ENCODE measurements at regions not wholly inside any gene's neighbourhood (a gene's known extent, or its start where the extent isn't known, plus 50 kb on each side); places are given as distances from the start of the nearest gene placed in this dataset.
"Not testable (repeated sequence)": the region's sequence is repeated elsewhere in the genome, so short reads cannot be mapped to it uniquely, and the experiment has no call there.

GRCh38 chr10:42896735-42897134 is 114.1 kb downstream of the BMS1 start:
- H2BK12ac ChIP-seq (ENCODE audit: low read length), result no peak overlapping the region
- no peak overlapping the region for H3K23ac ChIP-seq (ENCODE audit: low read length)
- no peak overlapping the region for H2BK5ac ChIP-seq (ENCODE audit: low read depth, low read length, poor library complexity)
- no peak overlapping the region for H2BK120ac ChIP-seq (ENCODE audit: insufficient read depth, low read length, poor library complexity)
- H4K12ac ChIP-seq (ENCODE audit: low read depth, low read length), result no peak overlapping the region
- H3K4me3 ChIP-seq (ENCODE audit: low read depth, low read length), result no peak overlapping the region
- no peak overlapping the region for H3K9ac ChIP-seq (ENCODE audit: low read length)
- H4K91ac ChIP-seq (ENCODE audit: low read depth, low read length), result no peak overlapping the region
- H3K79me2 ChIP-seq (ENCODE audit: control insufficient read depth, insufficient read depth, low read length, poor library complexity), result no peaks in the 10 kb centered on the region
- H3K27me3 ChIP-seq (ENCODE audit: insufficient read depth, low read length), result no peaks in the 10 kb centered on the region
- H3K36me3 ChIP-seq (ENCODE audit: control insufficient read depth in 1 of 2, insufficient read depth in 2 of 2, low read length in 2 of 2), result no peaks in the 10 kb centered on the region
- H3K4me1 ChIP-seq (ENCODE audit: control insufficient read depth in 1 of 2, insufficient read depth in 2 of 2, low read length in 2 of 2), result no peaks in the 10 kb centered on the region
- H3K79me1 ChIP-seq (ENCODE audit: low read length), result no peaks in the 10 kb centered on the region
- no peak overlapping the region for H3K18ac ChIP-seq (ENCODE audit: low read length)
- no CpG with 5 or more reads among the region's 7 CpGs for WGBS (ENCODE audit: extremely low coverage, insufficient coverage, insufficient read length)
- no peak overlapping the region for H3K4me2 ChIP-seq (ENCODE audit: low read length)
- no peak overlapping the region for H3K27ac ChIP-seq (ENCODE audit: low read depth, low read length)
- no peak overlapping the region for H3K4ac ChIP-seq (ENCODE audit: low read depth, low read length)
- H3K14ac ChIP-seq (ENCODE audit: low read length), result no peak overlapping the region
- no peak overlapping the region for H2AK5ac ChIP-seq (ENCODE audit: low read length)
- no peak for DNase-seq
- no peak overlapping the region for H2AFZ ChIP-seq (ENCODE audit: insufficient read depth, low read length, poor library complexity)
- H4K8ac ChIP-seq (ENCODE audit: low read depth, low read length), result no peak overlapping the region
- H3K9me3 ChIP-seq (ENCODE audit: insufficient read depth, low read depth, low read length), result peaks cover 26% of the 10 kb centered on the region

GRCh38 chr10:42898037-42898960 is 115.7 kb downstream of the BMS1 start:
- Histone ChIP-seq H4K12ac (ENCODE audit: low read depth, low read length) (no peak overlapping the region), H4K91ac (ENCODE audit: low read depth, low read length) (no peak overlapping the region), H3K79me2 (ENCODE audit: control insufficient read depth, insufficient read depth, low read length, poor library complexity) (no peaks in the 10 kb centered on the region), H3K4me1 (ENCODE audit: control insufficient read depth in 1 of 2, insufficient read depth in 2 of 2, low read length in 2 of 2) (no peaks in the 10 kb centered on the region), H2BK5ac (ENCODE audit: low read depth, low read length, poor library complexity) (no peak overlapping the region), H3K36me3 (ENCODE audit: control insufficient read depth in 1 of 2, insufficient read depth in 2 of 2, low read length in 2 of 2) (no peaks in the 10 kb centered on the region), H3K4me2 (ENCODE audit: low read length) (no peak overlapping the region), H2AFZ (ENCODE audit: insufficient read depth, low read length, poor library complexity) (no peak overlapping the region), H3K23ac (ENCODE audit: low read length) (no peak overlapping the region), H3K4me3 (ENCODE audit: low read depth, low read length) (no peak overlapping the region), H3K79me1 (ENCODE audit: low read length) (no peaks in the 10 kb centered on the region), H4K8ac (ENCODE audit: low read depth, low read length) (no peak overlapping the region), H2BK12ac (ENCODE audit: low read length) (no peak overlapping the region), H3K27ac (ENCODE audit: low read depth, low read length) (no peak overlapping the region), H3K9ac (ENCODE audit: low read length) (no peak overlapping the region), H3K9me3 (ENCODE audit: insufficient read depth, low read depth, low read length) (peaks cover 31% of the 10 kb centered on the region), H3K18ac (ENCODE audit: low read length) (no peak overlapping the region), H3K27me3 (ENCODE audit: insufficient read depth, low read length) (no peaks in the 10 kb centered on the region), H2AK5ac (ENCODE audit: low read length) (no peak overlapping the region), H2BK120ac (ENCODE audit: insufficient read depth, low read length, poor library complexity) (no peak overlapping the region), H3K4ac (ENCODE audit: low read depth, low read length) (no peak overlapping the region), H3K14ac (ENCODE audit: low read length) (no peak overlapping the region)
- no peak for DNase-seq
- WGBS (ENCODE audit: extremely low coverage, insufficient coverage, insufficient read length), result no CpG with 5 or more reads among the region's 83 CpGs

- no peak overlapping the region for H3K14ac ChIP-seq (ENCODE audit: low read length)
- H3K27ac ChIP-seq (ENCODE audit: low read depth, low read length), result no peak overlapping the region
- H2AK5ac ChIP-seq (ENCODE audit: low read length), result no peak overlapping the region
- no peak overlapping the region for H3K9ac ChIP-seq (ENCODE audit: low read length)
- WGBS (ENCODE audit: extremely low coverage, insufficient coverage, insufficient read length), result no CpG with 5 or more reads among the region's 17 CpGs
- H2AFZ ChIP-seq (ENCODE audit: insufficient read depth, low read length, poor library complexity), result no peak overlapping the region
- no peaks in the 10 kb centered on the region for H3K36me3 ChIP-seq (ENCODE audit: control insufficient read depth in 1 of 2, insufficient read depth in 2 of 2, low read length in 2 of 2)
- H3K4ac ChIP-seq (ENCODE audit: low read depth, low read length), result no peak overlapping the region
- no peak overlapping the region for H3K18ac ChIP-seq (ENCODE audit: low read length)
- no peak overlapping the region for H3K4me2 ChIP-seq (ENCODE audit: low read length)
- no peak overlapping the region for H2BK5ac ChIP-seq (ENCODE audit: low read depth, low read length, poor library complexity)
- no peaks in the 10 kb centered on the region for H3K27me3 ChIP-seq (ENCODE audit: insufficient read depth, low read length)
- H3K9me3 ChIP-seq (ENCODE audit: insufficient read depth, low read depth, low read length), result peaks cover 31% of the 10 kb centered on the region
- no peaks in the 10 kb centered on the region for H3K79me1 ChIP-seq (ENCODE audit: low read length)
- no peaks in the 10 kb centered on the region for H3K79me2 ChIP-seq (ENCODE audit: control insufficient read depth, insufficient read depth, low read length, poor library complexity)
- no peak overlapping the region for H3K4me3 ChIP-seq (ENCODE audit: low read depth, low read length)
- H4K12ac ChIP-seq (ENCODE audit: low read depth, low read length), result no peak overlapping the region
- H2BK12ac ChIP-seq (ENCODE audit: low read length), result no peak overlapping the region
- no peak overlapping the region for H4K8ac ChIP-seq (ENCODE audit: low read depth, low read length)
- H4K91ac ChIP-seq (ENCODE audit: low read depth, low read length), result no peak overlapping the region
- no peak overlapping the region for H3K23ac ChIP-seq (ENCODE audit: low read length)
- no peak overlapping the region for H2BK120ac ChIP-seq (ENCODE audit: insufficient read depth, low read length, poor library complexity)
- H3K4me1 ChIP-seq (ENCODE audit: control insufficient read depth in 1 of 2, insufficient read depth in 2 of 2, low read length in 2 of 2), result no peaks in the 10 kb centered on the region
- no peak for DNase-seq
These were observed 116.4 kb downstream of the BMS1 start for GRCh38 chr10:42899036-42899435.

DNA sequence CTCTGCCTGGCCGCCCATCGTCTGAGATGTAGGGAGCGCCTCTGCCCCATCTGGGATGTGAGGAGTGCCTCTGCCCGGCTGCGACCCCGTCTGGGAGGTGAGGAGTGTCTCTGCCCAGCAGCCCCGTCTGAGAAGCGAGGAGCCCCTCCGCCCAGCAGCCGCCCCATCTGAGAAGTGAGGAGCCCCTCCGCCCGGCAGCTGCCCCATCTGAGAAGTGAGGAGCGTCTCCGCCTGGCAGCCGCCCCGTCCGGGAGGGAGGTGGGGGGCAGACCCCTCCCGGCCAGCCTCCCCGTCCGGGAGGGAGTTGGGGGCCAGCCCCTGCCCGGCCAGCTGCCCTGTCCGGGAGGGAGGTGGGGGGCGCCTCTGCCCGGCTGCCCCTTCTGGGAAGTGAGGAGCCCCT is 117.8 kb downstream of the BMS1 start:
- DNase-seq; H2AFZ ChIP-seq (ENCODE audit: insufficient read depth, low read length, poor library complexity); H3K27ac ChIP-seq (ENCODE audit: low read depth, low read length); H4K8ac ChIP-seq (ENCODE audit: low read depth, low read length); H3K23ac ChIP-seq (ENCODE audit: low read length); H3K4me1 ChIP-seq (ENCODE audit: control insufficient read depth in 1 of 2, insufficient read depth in 2 of 2, low read length in 2 of 2); H3K14ac ChIP-seq (ENCODE audit: low read length); H4K91ac ChIP-seq (ENCODE audit: low read depth, low read length); H3K4ac ChIP-seq (ENCODE audit: low read depth, low read length); H2BK120ac ChIP-seq (ENCODE audit: insufficient read depth, low read length, poor library complexity); H3K36me3 ChIP-seq (ENCODE audit: control insufficient read depth in 1 of 2, insufficient read depth in 2 of 2, low read length in 2 of 2); H2BK12ac ChIP-seq (ENCODE audit: low read length); H3K27me3 ChIP-seq (ENCODE audit: insufficient read depth, low read length); H3K9ac ChIP-seq (ENCODE audit: low read length); H3K18ac ChIP-seq (ENCODE audit: low read length); H2AK5ac ChIP-seq (ENCODE audit: low read length); H4K12ac ChIP-seq (ENCODE audit: low read depth, low read length); H2BK5ac ChIP-seq (ENCODE audit: low read depth, low read length, poor library complexity); H3K4me2 ChIP-seq (ENCODE audit: low read length); H3K4me3 ChIP-seq (ENCODE audit: low read depth, low read length); H3K79me2 ChIP-seq (ENCODE audit: control insufficient read depth, insufficient read depth, low read length, poor library complexity); H3K79me1 ChIP-seq (ENCODE audit: low read length): not testable (repeated sequence)
- WGBS (ENCODE audit: extremely low coverage, insufficient coverage, insufficient read length), result no CpG with 5 or more reads among the region's 24 CpGs
- H3K9me3 ChIP-seq (ENCODE audit: insufficient read depth, low read depth, low read length), result peaks cover 31% of the 10 kb centered on the region

Measured in trophoblast cell (in vitro differentiated cells and primary cell).